ENCODE measurements at regions not wholly inside any gene's neighbourhood (a gene's known extent, or its start where the extent isn't known, plus 50 kb on each side); places are given as distances from the start of the nearest gene placed in this dataset.

GRCh38 chr2:239853706-239854327, 171.3 kb downstream of the NDUFA10 start:
- ATAC-seq (no peak), DNase-seq (peak in 1 of 5 donors; percentile 21)
- TF ChIP-seq POLR2A (IDR thresholded peaks at IDR 0.05) = no peak
- TF ChIP-seq, protein P1, sequence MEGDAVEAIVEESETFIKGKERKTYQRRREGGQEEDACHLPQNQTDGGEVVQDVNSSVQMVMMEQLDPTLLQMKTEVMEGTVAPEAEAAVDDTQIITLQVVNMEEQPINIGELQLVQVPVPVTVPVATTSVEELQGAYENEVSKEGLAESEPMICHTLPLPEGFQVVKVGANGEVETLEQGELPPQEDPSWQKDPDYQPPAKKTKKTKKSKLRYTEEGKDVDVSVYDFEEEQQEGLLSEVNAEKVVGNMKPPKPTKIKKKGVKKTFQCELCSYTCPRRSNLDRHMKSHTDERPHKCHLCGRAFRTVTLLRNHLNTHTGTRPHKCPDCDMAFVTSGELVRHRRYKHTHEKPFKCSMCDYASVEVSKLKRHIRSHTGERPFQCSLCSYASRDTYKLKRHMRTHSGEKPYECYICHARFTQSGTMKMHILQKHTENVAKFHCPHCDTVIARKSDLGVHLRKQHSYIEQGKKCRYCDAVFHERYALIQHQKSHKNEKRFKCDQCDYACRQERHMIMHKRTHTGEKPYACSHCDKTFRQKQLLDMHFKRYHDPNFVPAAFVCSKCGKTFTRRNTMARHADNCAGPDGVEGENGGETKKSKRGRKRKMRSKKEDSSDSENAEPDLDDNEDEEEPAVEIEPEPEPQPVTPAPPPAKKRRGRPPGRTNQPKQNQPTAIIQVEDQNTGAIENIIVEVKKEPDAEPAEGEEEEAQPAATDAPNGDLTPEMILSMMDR (IDR thresholded peaks at IDR 0.05) = no peak
- Histone ChIP-seq H3K36me3 (no peaks in the 10 kb centered on the region), H3K9me3 (peaks cover 0 to 25% (median 13%) of the 10 kb centered on the region in 12 donors), H3K27me3 (peaks cover 0 to 32% (median 0%) of the 10 kb centered on the region in 9 donors), H3K4me1 (no peaks in the 10 kb centered on the region), H3K4me3 (no peak overlapping the region), H3K27ac (no peak overlapping the region)
- 63 to 76% (median 73%) methylated on average over 8 of the region's 8 CpGs for WGBS, 4 donors
- intact Hi-C loops (cut with DNase I) = no loop called here

DNA sequence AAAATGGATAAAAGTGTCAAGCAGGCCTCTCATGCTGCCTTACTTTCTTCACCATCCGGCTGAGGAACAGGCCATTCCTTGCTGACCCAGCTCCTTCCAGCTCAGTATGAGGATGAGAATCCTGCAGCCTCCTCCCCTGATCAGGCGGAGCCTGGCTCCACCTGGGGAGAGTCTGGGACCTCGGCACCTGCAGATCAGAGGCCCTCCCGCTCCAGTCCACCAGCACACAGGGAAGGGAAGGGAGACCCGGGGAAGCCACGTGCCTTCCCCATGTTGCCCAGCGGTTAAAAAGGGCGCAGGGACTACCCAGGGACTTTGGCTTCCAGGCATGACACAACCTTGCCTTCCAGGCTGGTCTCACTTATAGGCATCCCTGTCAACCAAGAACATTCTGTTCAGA, 172.0 kb downstream of the NDUFA10 start:
- no peak overlapping the region for H3K4me3 ChIP-seq
- no peaks in the 10 kb centered on the region for H3K4me1 ChIP-seq
- TF ChIP-seq POLR2A (IDR thresholded peaks at IDR 0.05) = no peak
- TF ChIP-seq, protein P1 (IDR thresholded peaks at IDR 0.05) = no peak
- H3K9me3 ChIP-seq = peaks cover 0 to 25% (median 13%) of the 10 kb centered on the region in 12 donors
- intact Hi-C loops (cut with DNase I) = no loop called here
- no peak for DNase-seq
- 86 to 92% (median 87%) methylated on average over 8 of the region's 8 CpGs for WGBS, 4 donors
- H3K27ac ChIP-seq = no peak overlapping the region
- H3K27me3 ChIP-seq = peaks cover 0 to 32% (median 0%) of the 10 kb centered on the region in 9 donors
- no peaks in the 10 kb centered on the region for H3K36me3 ChIP-seq
- ATAC-seq = no peak

DNA sequence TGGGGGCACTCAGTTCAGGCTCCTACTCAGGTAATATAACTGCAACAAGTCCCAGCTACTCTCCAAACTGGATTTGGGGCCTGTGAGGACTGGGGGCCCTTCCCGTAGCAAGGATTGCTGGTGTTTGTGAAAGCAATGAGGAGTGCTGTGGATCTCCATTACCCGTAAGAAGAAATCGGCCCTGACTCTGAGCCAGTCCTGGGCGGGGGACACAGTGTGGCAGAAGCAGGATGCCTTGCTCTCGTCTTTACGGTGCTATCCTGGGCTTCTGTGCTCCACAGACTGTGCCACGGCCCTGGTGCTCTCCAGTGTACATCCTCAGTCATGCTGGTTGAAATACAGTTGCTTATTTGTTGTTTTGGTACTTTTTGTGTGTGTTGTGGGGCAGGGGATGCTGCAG, 172.9 kb downstream of the NDUFA10 start:
- WGBS, 4 donors = 85 to 92% (median 89%) methylated on average over 7 of the region's 7 CpGs
- Histone ChIP-seq H3K27me3 (peaks cover 0 to 32% (median 0%) of the 10 kb centered on the region in 9 donors), H3K36me3 (no peaks in the 10 kb centered on the region), H3K4me3 (no peak overlapping the region), H3K4me1 (no peaks in the 10 kb centered on the region), H3K9me3 (peaks cover 0 to 25% (median 13%) of the 10 kb centered on the region in 12 donors), H3K27ac (no peak overlapping the region)
- no peak for DNase-seq
- intact Hi-C loops (cut with DNase I) = no loop called here
- ATAC-seq = no peak
- TF ChIP-seq, protein P1 (IDR thresholded peaks at IDR 0.05) = no peak
- no peak for TF ChIP-seq POLR2A (IDR thresholded peaks at IDR 0.05)

GRCh38 chr2:239846789-239847676, 178.1 kb downstream of the NDUFA10 start:
- 74 to 80% (median 78%) methylated on average over 9 of the region's 9 CpGs for WGBS, 4 donors
- H3K4me3 ChIP-seq = no peak overlapping the region
- intact Hi-C loops (cut with DNase I) = no loop called here
- H3K9me3 ChIP-seq = peaks cover 0 to 35% (median 13%) of the 10 kb centered on the region in 12 donors
- H3K4me1 ChIP-seq = no peaks in the 10 kb centered on the region
- H3K27me3 ChIP-seq = peaks cover 0 to 5% (median 0%) of the 10 kb centered on the region in 9 donors
- ATAC-seq = no peak
- no peak for TF ChIP-seq POLR2A (IDR thresholded peaks at IDR 0.05)
- TF ChIP-seq, protein P1 (IDR thresholded peaks at IDR 0.05) = no peak
- H3K27ac ChIP-seq = no peak overlapping the region
- no peaks in the 10 kb centered on the region for H3K36me3 ChIP-seq
- DNase-seq = no peak
